Suppressor macrophage treated with lipopolysaccharide for 4 hours (primary cell): ENCODE measurements at regions not wholly inside any gene's neighbourhood (a gene's known extent, or its start where the extent isn't known, plus 50 kb on each side); places are given as distances from the start of the nearest gene placed in this dataset.

Experiments
- DNase-seq: peaks from one replicate; pipeline ENCODE4 v3.0.0-alpha.2; 2020

- DNase-seq, result no peak
Measured at GRCh38 chrX:134173541-134174272, 63.3 kb upstream of the CCDC160 start.

- no peak for DNase-seq
Measured at GRCh38 chrX:134174273-134174660, 62.7 kb upstream of the CCDC160 start.

DNA sequence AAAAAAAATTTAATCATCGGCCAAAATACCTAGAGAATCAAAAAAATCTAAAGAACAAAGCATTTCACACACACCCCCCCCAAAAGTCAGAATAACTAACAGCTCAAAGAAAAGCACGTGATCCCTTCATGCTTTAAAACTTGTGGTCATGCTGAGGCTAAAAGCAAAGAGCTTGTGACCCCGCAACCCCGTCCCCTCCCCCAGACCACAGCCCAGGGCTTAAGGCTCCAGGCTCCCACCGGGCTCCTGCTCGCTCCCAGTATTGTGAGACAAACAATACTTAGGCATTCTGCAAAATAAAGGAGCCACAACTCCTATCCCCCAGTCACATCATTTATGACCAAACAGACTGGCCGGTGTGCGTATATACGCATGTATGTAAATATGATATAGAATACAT lies 62.1 kb upstream of the CCDC160 start:
- DNase-seq, result no peak

DNA sequence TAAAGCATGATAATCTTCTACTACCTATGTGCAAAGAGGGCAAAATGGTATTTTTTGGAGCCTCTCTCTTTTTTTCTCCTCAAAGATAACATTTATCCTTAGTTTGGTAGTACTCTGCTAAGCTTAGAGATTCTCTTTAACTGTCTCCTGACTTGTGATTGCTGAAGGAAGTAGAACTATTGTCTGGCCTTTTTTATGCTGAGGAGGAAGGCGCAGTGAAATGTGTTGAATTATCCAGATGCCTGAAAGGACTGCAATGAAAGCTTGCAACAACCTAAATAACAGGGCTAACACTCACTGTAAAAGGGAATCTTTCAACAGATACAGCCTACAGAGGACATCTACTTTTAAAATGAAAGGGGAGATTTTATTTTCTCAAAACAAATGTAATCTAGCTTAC lies 59.5 kb upstream of the CCDC160 start:
- DNase-seq, result no peak

GRCh38 chrX:134180601-134181274 lies 56.2 kb upstream of the CCDC160 start:
- DNase-seq, result no peak

GRCh38 chrX:134181275-134181660 lies 55.7 kb upstream of the CCDC160 start:
- DNase-seq, result no peak

GRCh38 chrX:134183665-134184064 lies 53.3 kb upstream of the CCDC160 start:
- no peak for DNase-seq

DNA sequence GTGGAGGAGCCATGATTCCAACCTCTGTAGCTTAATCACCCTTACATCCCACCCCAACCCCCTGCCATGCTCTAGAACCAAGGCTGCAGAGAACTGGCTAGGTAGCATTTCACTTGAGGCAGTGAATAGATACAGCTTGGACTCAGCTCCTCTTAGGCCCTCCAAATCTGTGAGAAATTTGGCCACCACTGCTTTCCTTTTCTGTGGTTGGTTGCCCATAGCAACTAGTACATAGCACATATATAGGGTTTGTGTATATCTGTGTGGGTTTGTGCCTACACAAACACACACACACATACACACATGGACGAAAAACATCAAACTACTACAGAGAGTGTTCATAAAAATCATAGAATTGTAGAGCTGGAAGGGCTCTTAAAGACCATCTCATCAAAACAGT lies 52.0 kb upstream of the CCDC160 start:
- no peak for DNase-seq

DNA sequence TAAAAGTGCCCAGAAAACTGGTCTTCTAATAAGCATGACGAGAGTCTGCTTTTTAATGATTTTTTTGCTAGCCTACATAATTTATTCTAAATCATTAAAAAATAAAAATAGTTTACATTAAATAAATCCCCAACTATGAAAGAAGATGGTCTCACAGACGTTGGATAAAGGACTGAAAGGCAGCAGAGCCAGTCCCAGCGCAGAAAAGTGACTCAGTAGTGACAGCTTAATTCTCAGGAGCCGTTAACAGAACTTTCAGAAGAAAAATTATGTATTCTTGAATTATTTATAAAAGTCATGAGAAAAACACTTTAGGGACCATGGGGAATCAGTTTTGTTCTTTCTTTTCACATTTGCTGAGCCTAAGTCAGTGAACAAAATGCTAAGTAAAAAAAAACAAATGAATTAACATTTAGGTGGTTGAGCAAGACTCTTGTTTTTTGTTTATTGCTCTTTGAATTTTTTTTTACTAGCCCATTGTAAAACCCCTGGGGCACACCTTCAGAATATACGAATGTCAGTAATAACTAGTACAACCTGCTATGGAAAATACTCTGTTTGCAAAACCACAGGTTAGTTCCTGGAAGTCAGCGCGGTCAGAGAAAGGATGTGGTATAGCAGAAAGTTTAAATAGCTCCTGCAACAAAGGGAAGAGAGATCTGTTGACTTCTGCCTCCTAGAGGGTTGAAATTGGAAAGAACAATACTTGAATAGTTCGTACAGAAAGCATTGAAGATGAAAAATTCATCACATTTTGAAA lies 50.4 kb upstream of the CCDC160 start:
- DNase-seq, result no peak
